HepG2 (cell line): ENCODE measurements at regions not wholly inside any gene's neighbourhood (a gene's known extent, or its start where the extent isn't known, plus 50 kb on each side); places are given as distances from the start of the nearest gene placed in this dataset.

Source experiments
- ATAC-seq: fragments of 200-7000 bp; cut with Tn5 transposase; 3 replicates; pipeline ENCODE4 v1.9.1; 2020; ENCODE audit warnings: mild to moderate bottlenecking, moderate library complexity
- BruUV-seq: library from RNA; stranded (reverse); fragments of 400-500 nt; replicated peaks from 2 replicates; lab custom pipeline; 2021; lab: Mats Ljungman, UMichigan
- CTCF ChIA-PET: fragments of 300-600 bp; formaldehyde crosslinking; extraction: SDS; loops from one replicate; lab custom pipeline; 2021; ENCODE audit warnings: low total read pairs, inconsistent platforms, low intra/inter-chr PET ratio; lab: Yijun Ruan, JAX
- POLR2A ChIA-PET: fragments of 350-600 bp; sonication (Branson Sonifier 250); formaldehyde crosslinking; loops from one replicate; lab custom pipeline; 2020; ENCODE audit warnings: antibody characterized with exemption, inconsistent platforms; lab: Yijun Ruan, JAX
- DNase-seq: peaks from one replicate; pipeline ENCODE4 v3.0.0-alpha.2; 2015; ENCODE audit warnings: low spot score
- FAIRE-seq: peaks from 3 replicates; lab custom pipeline; 2011; peaks lifted over from hg19 to GRCh38; lab: Jason Lieb, UNC
- H2AFZ ChIP-seq: one replicate; pipeline ENCODE4 v1.6.1; 2011; ENCODE audit warnings: low read length, inconsistent platforms
- H3K27ac ChIP-seq: fragments of 300-600 bp; 3 replicates; pipeline ENCODE4 v1.8.0; 2011; ENCODE audit warnings: mixed run types, mild to moderate bottlenecking, mixed read lengths, low read length, inconsistent platforms; ENCODE audit not compliant: insufficient read depth; ENCODE audit errors: extremely low read length
- H3K27me3 ChIP-seq, 2 experiments: fragments of 200-600 bp in 1 of 2; 2 replicates in 1 of 2; 3 replicates in 1 of 2; pipeline versions ENCODE4 v1.6.0 to v1.8.0; 2011; ENCODE audit warnings: low read length in 2 of 2, mild to moderate bottlenecking in 2 of 2, moderate library complexity in 2 of 2, inconsistent platforms in 1 of 2; ENCODE audit not compliant: insufficient read depth in 2 of 2, control insufficient read depth in 1 of 2
- H3K36me3 ChIP-seq, 2 experiments: fragments of 200-600 bp in 1 of 2; replicated peaks in 1 of 2; 2 replicates in 1 of 2; 3 replicates in 1 of 2; pipeline versions ENCODE4 v1.5.1 to v1.8.0; 2011; ENCODE audit warnings: low read length in 2 of 2, inconsistent platforms in 1 of 2; ENCODE audit not compliant: insufficient read depth in 2 of 2, control insufficient read depth in 1 of 2
- H3K4me1 ChIP-seq: 2 replicates; pipeline ENCODE4 v1.5.1; 2012; ENCODE audit warnings: low read length, inconsistent platforms; ENCODE audit not compliant: insufficient read depth
- H3K4me2 ChIP-seq: 2 replicates; pipeline ENCODE4 v1.6.0; 2011; ENCODE audit warnings: low read depth, low read length, inconsistent platforms
- H3K4me3 ChIP-seq, 3 experiments: fragments of 200-600 bp in 1 of 3; sonication (generic), shearing (Covaris generic) in 1 of 3; replicated peaks in 1 of 3; 2 replicates each; pipeline ENCODE4 v1.5.1; 2011 to 2016; ENCODE audit warnings: low read length in 3 of 3, inconsistent platforms in 2 of 3, low read depth in 2 of 3, mild to moderate bottlenecking in 2 of 3, control low read depth in 1 of 3, mixed read lengths in 1 of 3; ENCODE audit not compliant: insufficient read depth in 1 of 3
- H3K79me2 ChIP-seq: one replicate; pipeline ENCODE4 v1.6.1; 2011; ENCODE audit warnings: low read length, inconsistent platforms; ENCODE audit not compliant: insufficient read depth
- H3K9ac ChIP-seq: 2 replicates; pipeline ENCODE4 v1.6.0; 2011; ENCODE audit warnings: mild to moderate bottlenecking, low read depth, low read length, inconsistent platforms; ENCODE audit not compliant: insufficient read depth
- H3K9me3 ChIP-seq: 2 replicates; pipeline ENCODE4 v1.5.1; 2012; ENCODE audit warnings: mild to moderate bottlenecking, low read length
- H4K20me1 ChIP-seq: 2 replicates; pipeline ENCODE4 v1.6.0; 2011; ENCODE audit warnings: inconsistent platforms, mild to moderate bottlenecking, low read length, moderate library complexity; ENCODE audit not compliant: insufficient read depth
- ISL2 ChIP-seq: sonication (generic); formaldehyde crosslinking; IDR thresholded peaks from 2 replicates; pipeline ENCODE4 v1.5.0; 2020; ENCODE audit warnings: missing genetic modification reagents
- PHF21A ChIP-seq: sonication (generic); formaldehyde crosslinking; IDR thresholded peaks from 2 replicates; pipeline ENCODE4 v1.5.0; 2020; ENCODE audit warnings: mild to moderate bottlenecking, missing genetic modification reagents
- SALL2 ChIP-seq: sonication (generic); formaldehyde crosslinking; IDR thresholded peaks from 2 replicates; pipeline ENCODE4 v1.8.1; 2023; ENCODE audit warnings: mild to moderate bottlenecking, missing genetic modification reagents, inconsistent platforms
- SYNCRIP ChIP-seq: fragments of 200-400 bp; formaldehyde crosslinking; IDR thresholded peaks from 2 replicates; pipeline ENCODE4 v1.6.1; 2018; ENCODE audit warnings: mild to moderate bottlenecking, low read depth, low read length; ENCODE audit not compliant: insufficient read depth
- TCF7L2 ChIP-seq: IDR thresholded peaks from 2 replicates; pipeline ENCODE4 v1.6.1; 2011; ENCODE audit warnings: mild to moderate bottlenecking, low read depth, low read length, moderate library complexity
- TFDP1 ChIP-seq: IDR thresholded peaks from 2 replicates; pipeline ENCODE4 v1.6.1; 2016; ENCODE audit warnings: missing compliant biosample characterization, missing genetic modification reagents, borderline replicate concordance
- ZGPAT ChIP-seq: IDR thresholded peaks from 2 replicates; pipeline ENCODE4 v1.6.1; 2016; ENCODE audit warnings: mild to moderate bottlenecking
- ZNF251 ChIP-seq: sonication (generic); formaldehyde crosslinking; IDR thresholded peaks from 2 replicates; pipeline ENCODE4 v1.9.0; 2021; ENCODE audit warnings: mild to moderate bottlenecking, missing genetic modification reagents
- ZNF569 ChIP-seq: sonication (generic); formaldehyde crosslinking; IDR thresholded peaks from 2 replicates; pipeline ENCODE4 v1.5.0; 2020; ENCODE audit warnings: mild to moderate bottlenecking, missing genetic modification reagents, moderate library complexity, borderline replicate concordance
- ZNF670 ChIP-seq: sonication (generic); formaldehyde crosslinking; IDR thresholded peaks from 2 replicates; pipeline ENCODE4 v1.8.0; 2022; ENCODE audit warnings: mild to moderate bottlenecking, missing genetic modification reagents, borderline replicate concordance
- WGBS: methylation state at CpG from one replicate; pipeline ENCODE4 v1.1.6; 2017; ENCODE audit warnings: low lambda C conversion rate; 5-methylcytosine and 5-hydroxymethylcytosine counted together
- in situ Hi-C: cut with HindIII; loops from 2 replicates; pipeline ENCODE4 v1.10.0; 2017; ENCODE audit warnings: low pct_unique_long_range_greater_than_20kb; ENCODE audit not compliant: extremely low pct_ligation_motif_present
- intact Hi-C: fragments of 100-400 bp; cut with micrococcal nuclease; formaldehyde crosslinking; loops from one replicate; pipeline ENCODE4 v1.10.0; 2022; ENCODE audit not compliant: unreplicated experiment

GRCh38 chr12:18853570-18854366, 115.8 kb downstream of the CAPZA3 start:
- TF ChIP-seq TCF7L2, result no peak
- no peak for TF ChIP-seq ZNF670
- TF ChIP-seq SYNCRIP, result no peak
- no peak for TF ChIP-seq ZGPAT (CRISPR knock-in tag)
- no peak for TF ChIP-seq ZNF569 (CRISPR knock-in tag)
- TF ChIP-seq PHF21A (CRISPR knock-in tag), result no peak
- TF ChIP-seq TFDP1, result no peak
- no peak for TF ChIP-seq ZNF251 (CRISPR knock-in tag)
- TF ChIP-seq SALL2 (CRISPR knock-in tag), result no peak
- no peak for TF ChIP-seq ISL2 (CRISPR knock-in tag)
- 28% methylated on average over 6 of the region's 6 CpGs for WGBS
- POLR2A ChIA-PET, result no interaction called here
- Histone ChIP-seq H3K4me2 (no peak overlapping the region), H3K27me3 (no peaks in the 10 kb centered on the region), H3K4me3 (no peak overlapping the region), H3K79me2 (no peaks in the 10 kb centered on the region), H3K27ac (no peak overlapping the region), H3K9me3 (no peaks in the 10 kb centered on the region), H4K20me1 (no peaks in the 10 kb centered on the region), H3K36me3 (no peaks in the 10 kb centered on the region), H3K9ac (no peak overlapping the region), H2AFZ (no peak overlapping the region), H3K4me1 (no peaks in the 10 kb centered on the region)
- in situ Hi-C loops, result loop anchor here (25.0 kb wide), 1 partner anchor 459 kb away; no protein-coding TSS in a partner anchor
- CTCF ChIA-PET, result no interaction called here
- FAIRE-seq (no peak), DNase-seq (no peak), ATAC-seq (no peak)
- intact Hi-C loops, result no loop called here
- no TSS peak for BruUV-seq
